Heart left ventricle (tissue), 16 donors: ENCODE measurements at regions not wholly inside any gene's neighbourhood (a gene's known extent, or its start where the extent isn't known, plus 50 kb on each side); places are given as distances from the start of the nearest gene placed in this dataset.

ENCODE experiments used
- ATAC-seq, 4 donors: fragments of 200-7000 bp; cut with Tn5 transposase; one replicate each; pipeline ENCODE4 v1.9.1; 2020 to 2022; ENCODE audit warnings: moderate library complexity in 4 of 4, mild to moderate bottlenecking in 3 of 4, moderate number of reproducible peaks in 1 of 4
- DNase-seq, 5 donors: peaks; one replicate each; pipeline ENCODE4 v3.0.0-alpha.2; 2020
- H3K27ac ChIP-seq, 12 donors: fragments of 200-600 bp; sonication (generic) in 4 of 12; one replicate each; pipeline versions ENCODE4 v1.5.0 to v1.8.0; 2016 to 2022; ENCODE audit warnings: mild to moderate bottlenecking in 2 of 12
- H3K27me3 ChIP-seq, 9 donors: fragments of 200-600 bp; sonication (generic) in 2 of 9; one replicate each; pipeline versions ENCODE4 v1.5.1 to v1.8.0; 2016 to 2022; ENCODE audit warnings: mild to moderate bottlenecking in 3 of 9
- H3K36me3 ChIP-seq, 9 donors: fragments of 200-600 bp; sonication (generic) in 2 of 9; one replicate each; pipeline versions ENCODE4 v1.5.0 to v1.8.0; 2018 to 2022; ENCODE audit warnings: mild to moderate bottlenecking in 2 of 9
- H3K4me1 ChIP-seq, 12 donors: fragments of 200-600 bp; sonication (generic) in 4 of 12; one replicate each; pipeline versions ENCODE4 v1.5.0 to v1.8.0; 2016 to 2022; ENCODE audit warnings: mild to moderate bottlenecking in 3 of 12
- H3K4me3 ChIP-seq, 12 donors: fragments of 200-600 bp; sonication (generic) in 4 of 12; one replicate each; pipeline versions ENCODE4 v1.5.0 to v1.8.0; 2017 to 2022; ENCODE audit warnings: mild to moderate bottlenecking in 9 of 12, moderate library complexity in 4 of 12
- H3K9me3 ChIP-seq, 12 donors: fragments of 200-600 bp; sonication (generic) in 4 of 12; one replicate each; pipeline versions ENCODE4 v1.5.0 to v1.8.0; 2016 to 2022; ENCODE audit warnings: mild to moderate bottlenecking in 1 of 12
- CTCF ChIP-seq, 12 donors: fragments of 200-600 bp; sonication (generic) in 4 of 12; IDR thresholded peaks; one replicate each; pipeline versions ENCODE4 v1.5.0 to v1.8.0; 2018 to 2022; ENCODE audit warnings: antibody characterized with exemption in 12 of 12, mild to moderate bottlenecking in 5 of 12
- POLR2A ChIP-seq, 2 donors: fragments of 450-650 bp; IDR thresholded peaks; one replicate each; pipeline ENCODE4 v1.6.1; 2017; ENCODE audit warnings: antibody characterized with exemption in 2 of 2, mild to moderate bottlenecking in 2 of 2, moderate library complexity in 2 of 2
- WGBS, 4 donors: extraction: QIAGEN DNeasy Blood & Tissue Kit in 2 of 4; methylation state at CpG; one replicate each; pipeline versions ENCODE4 v1.1.5 to v1.1.7; 2013 to 2018; 5-methylcytosine and 5-hydroxymethylcytosine counted together
- intact Hi-C, 10 donors: fragments of 100-400 bp; cut with DNase I; formaldehyde crosslinking; loops; one replicate each; pipeline versions ENCODE4 v1.11.1 to v1.14.2; 2022
- donor health status: ischemic (EF 13 %, LVEDD 7.1; RV severe dilation, severe dysfunction).
- donor health status: healthy with polysubstance abuse.
- donor health status: DM: no; HTN: yes; CAD: no.
- donor health status: DM: no; HTN: no; CAD: no.
- donor health status: ischemic (EF 25% LVEDD 6.9; RV normal size, moderate dysfunction).
- donor health status: ischemic (EF 25% LVEDD 5.7; RV mildly dilated, moderate dysfunction).
- donor health status: healthy.
- donor health status: DM: yes; HTN: yes; CAD: no.
- donor health status: ischemic (EF 35%, LVEDD 5.7; RV mildly dilated, moderate dysfunction).
- donor health status: nonischemic (EF 11% LVEDD 7.7; RV severe dilation, severe dysfunction).
- donor health status: DM: yes; HTN: yes; CAD: no.
- donor health status: PGD.
- donor health status: ischemic (EF 29% LVEDD 5.4; RV normal size, mild dysfunction).
- donor health status: nonischemic (EF 23%, LVEDD 6.1; RV moderate dilation, normal function).

- H3K27me3 ChIP-seq: no peaks in the 10 kb centered on the region
- H3K9me3 ChIP-seq: peaks cover 0 to 23% (median 9%) of the 10 kb centered on the region in 12 donors
- DNase-seq (peak in 1 of 5 donors; percentile 37), ATAC-seq (peak; percentile 38 to 59 (median 44))
- no peak overlapping the region for H3K4me3 ChIP-seq
- TF ChIP-seq CTCF (IDR thresholded peaks at IDR 0.05) (no peak), POLR2A (IDR thresholded peaks at IDR 0.05) (no peak)
- peaks cover 0 to 19% (median 7%) of the 10 kb centered on the region in 12 donors for H3K4me1 ChIP-seq
- WGBS, 4 donors: 23 to 44% (median 32%) methylated on average over 7 of the region's 7 CpGs
- no peaks in the 10 kb centered on the region for H3K36me3 ChIP-seq
- peak overlapping the region in 10 of 12 donors; percentile 2 to 72 (median 48) for H3K27ac ChIP-seq
- intact Hi-C loops: loop anchor here in 9 of 10 donors (1.0 to 10.0 kb wide), 9 partner anchors 20 to 390 kb away; partner anchors contain the start of gene ETS2 (in 4 of the 9)
These were observed 58.5 kb downstream of the PSMG1 start for GRCh38 chr21:39124681-39125251.

GRCh38 chr21:39123375-39123774 lies 59.9 kb downstream of the PSMG1 start:
- intact Hi-C loops: loop anchor here in 4 of 10 donors (5.0 to 10.0 kb wide), 4 partner anchors 36 to 319 kb away; partner anchors contain the start of gene ETS2 (in 1 of the 4)
- TF ChIP-seq POLR2A (IDR thresholded peaks at IDR 0.05): no peak
- TF ChIP-seq CTCF (IDR thresholded peaks at IDR 0.05): no peak
- no peaks in the 10 kb centered on the region for H3K36me3 ChIP-seq
- no peak overlapping the region for H3K4me3 ChIP-seq
- ATAC-seq (no peak), DNase-seq (no peak)
- H3K27ac ChIP-seq: no peak overlapping the region
- H3K9me3 ChIP-seq: peaks cover 0 to 23% (median 9%) of the 10 kb centered on the region in 12 donors
- peaks cover 0 to 19% (median 8%) of the 10 kb centered on the region in 12 donors for H3K4me1 ChIP-seq
- no peaks in the 10 kb centered on the region for H3K27me3 ChIP-seq

- Histone ChIP-seq H3K9me3 (peaks cover 0 to 23% (median 9%) of the 10 kb centered on the region in 12 donors), H3K36me3 (no peaks in the 10 kb centered on the region), H3K4me3 (no peak overlapping the region), H3K4me1 (peaks cover 0 to 19% (median 8%) of the 10 kb centered on the region in 12 donors), H3K27ac (no peak overlapping the region), H3K27me3 (no peaks in the 10 kb centered on the region)
- intact Hi-C loops: loop anchor here in 4 of 10 donors (5.0 to 10.0 kb wide), 4 partner anchors 34 to 317 kb away; partner anchors contain the start of gene ETS2 (in 1 of the 4)
- WGBS, 4 donors: 82 to 96% (median 93%) methylated on average over 5 to 7 of the region's 7 CpGs
- TF ChIP-seq POLR2A (IDR thresholded peaks at IDR 0.05) (no peak), CTCF (IDR thresholded peaks at IDR 0.05) (no peak)
- ATAC-seq: no peak
- DNase-seq: no peak
These were observed 61.5 kb downstream of the PSMG1 start for GRCh38 chr21:39121600-39122355.
